ENCODE measurements at regions not wholly inside any gene's neighbourhood (a gene's known extent, or its start where the extent isn't known, plus 50 kb on each side); places are given as distances from the start of the nearest gene placed in this dataset.

DNA sequence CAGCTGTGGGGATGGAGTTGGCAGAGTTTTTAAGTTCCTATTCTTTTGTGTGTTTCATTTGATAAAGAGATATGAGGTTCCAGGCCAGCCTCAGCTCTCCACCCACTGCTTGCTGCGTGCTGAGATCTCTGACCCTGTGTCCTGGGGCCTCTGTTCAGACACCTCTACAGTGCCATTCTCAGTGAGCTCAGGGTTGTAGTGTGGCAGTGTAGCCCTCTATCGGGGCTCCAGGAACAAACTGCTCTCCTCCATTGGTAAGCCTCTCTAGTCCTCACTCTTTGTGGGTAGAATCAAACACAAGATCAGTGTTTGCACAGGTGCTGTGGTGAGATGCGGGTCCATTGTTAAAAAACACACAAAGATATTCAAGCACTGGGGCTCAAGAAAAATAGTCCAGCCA, 386.6 kb upstream of the RPS23 start (continued):
- TF ChIP-seq, protein P1, sequence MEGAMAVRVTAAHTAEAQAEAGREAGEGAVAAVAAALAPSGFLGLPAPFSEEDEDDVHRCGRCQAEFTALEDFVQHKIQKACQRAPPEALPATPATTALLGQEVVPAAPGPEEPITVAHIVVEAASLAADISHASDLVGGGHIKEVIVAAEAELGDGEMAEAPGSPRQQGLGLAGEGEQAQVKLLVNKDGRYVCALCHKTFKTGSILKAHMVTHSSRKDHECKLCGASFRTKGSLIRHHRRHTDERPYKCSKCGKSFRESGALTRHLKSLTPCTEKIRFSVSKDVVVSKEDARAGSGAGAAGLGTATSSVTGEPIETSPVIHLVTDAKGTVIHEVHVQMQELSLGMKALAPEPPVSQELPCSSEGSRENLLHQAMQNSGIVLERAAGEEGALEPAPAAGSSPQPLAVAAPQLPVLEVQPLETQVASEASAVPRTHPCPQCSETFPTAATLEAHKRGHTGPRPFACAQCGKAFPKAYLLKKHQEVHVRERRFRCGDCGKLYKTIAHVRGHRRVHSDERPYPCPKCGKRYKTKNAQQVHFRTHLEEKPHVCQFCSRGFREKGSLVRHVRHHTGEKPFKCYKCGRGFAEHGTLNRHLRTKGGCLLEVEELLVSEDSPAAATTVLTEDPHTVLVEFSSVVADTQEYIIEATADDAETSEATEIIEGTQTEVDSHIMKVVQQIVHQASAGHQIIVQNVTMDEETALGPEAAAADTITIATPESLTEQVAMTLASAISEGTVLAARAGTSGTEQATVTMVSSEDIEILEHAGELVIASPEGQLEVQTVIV (IDR thresholded peaks at IDR 0.05; ENCODE audit: borderline replicate concordance, partially characterized antibody) = no peak
- TF ChIP-seq, protein P2, sequence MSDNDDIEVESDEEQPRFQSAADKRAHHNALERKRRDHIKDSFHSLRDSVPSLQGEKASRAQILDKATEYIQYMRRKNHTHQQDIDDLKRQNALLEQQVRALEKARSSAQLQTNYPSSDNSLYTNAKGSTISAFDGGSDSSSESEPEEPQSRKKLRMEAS (IDR thresholded peaks at IDR 0.05; ENCODE audit: low read depth, low read length) = no peak
- no peak for TF ChIP-seq EGR1 (IDR thresholded peaks at IDR 0.05; ENCODE audit: borderline replicate concordance in 1 of 2, low read depth in 2 of 2, low read length in 2 of 2)
- no peak for TF ChIP-seq NR2F1 (conservative IDR thresholded peaks at IDR 0.05)

DNA sequence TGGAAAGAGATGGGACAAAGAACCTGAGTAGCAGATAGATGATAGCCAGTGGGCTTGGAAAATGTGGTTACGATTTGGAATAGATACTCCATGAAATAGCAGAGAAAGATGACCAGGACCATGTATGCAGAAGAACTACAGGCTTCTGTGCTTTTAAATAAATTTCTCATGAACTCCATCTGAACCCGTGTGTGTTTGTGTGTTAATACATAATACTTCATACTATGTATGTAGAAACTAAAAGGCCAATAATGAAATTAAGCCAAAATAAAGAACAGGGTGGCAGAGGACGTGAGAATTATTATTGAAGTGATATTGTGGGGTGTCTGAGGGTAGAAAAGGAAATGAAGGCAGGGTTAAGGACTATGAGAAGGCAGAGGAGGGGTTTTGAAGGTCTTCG, 385.1 kb upstream of the RPS23 start:
- intact Hi-C loops (cut with micrococcal nuclease; ENCODE audit: unreplicated experiment) = no loop called here
- H4K20me1 ChIP-seq (ENCODE audit: control insufficient read depth, insufficient read depth) = no peaks in the 10 kb centered on the region
- no peak for DNase-seq (ENCODE audit: low read depth, low spot score)
- no peak overlapping the region for H3K9ac ChIP-seq (ENCODE audit: control insufficient read depth, insufficient read depth, low read length)
- H3K4me2 ChIP-seq (ENCODE audit: control insufficient read depth, insufficient read depth) = no peak overlapping the region
- FAIRE-seq = no peak
- H3K4me1 ChIP-seq (ENCODE audit: control insufficient read depth, insufficient read depth, low read length) = no peaks in the 10 kb centered on the region
- no peaks in the 10 kb centered on the region for H3K79me2 ChIP-seq (ENCODE audit: control insufficient read depth, insufficient read depth, low read length)
- no peak overlapping the region for H3K27ac ChIP-seq (ENCODE audit: control insufficient read depth, insufficient read depth)
- H3K4me3 ChIP-seq = no peak overlapping the region
- in situ Hi-C loops (cut with MboI) = no loop called here
- RAD21 ChIA-PET (ENCODE audit: unreplicated experiment) = no interaction called here
- POLR2A ChIA-PET = interaction anchor here (0.6 kb wide), 1 partner anchor 481 kb away, joined by 4 read pairs; no protein-coding TSS in a partner anchor
- no peak for ATAC-seq
- BruUV-seq (replicated peaks) = no TSS peak
- WGBS (ENCODE audit: insufficient coverage, insufficient replicate concordance, low lambda C conversion rate, missing lambda C conversion rate) = 39% methylated on average over 4 of the region's 4 CpGs
- no peaks in the 10 kb centered on the region for H3K9me3 ChIP-seq (replicated peaks; ENCODE audit: control insufficient read depth, insufficient read depth, low read length)
- CTCF ChIA-PET = no interaction called here
- no peaks in the 10 kb centered on the region for H3K36me3 ChIP-seq (ENCODE audit: control insufficient read depth in 2 of 2, insufficient read depth in 2 of 2, low read length in 1 of 2)
- SMC1A ChIA-PET (ENCODE audit: uncharacterized antibody, unreplicated experiment) = no interaction called here
- H2AFZ ChIP-seq (ENCODE audit: control insufficient read depth, low read depth, low read length) = no peak overlapping the region
- H3K27me3 ChIP-seq (replicated peaks in 1 of 2; ENCODE audit: control insufficient read depth in 2 of 2, insufficient read depth in 2 of 2, low read length in 1 of 2) = no peaks in the 10 kb centered on the region
- TF ChIP-seq TBL1XR1 (IDR thresholded peaks at IDR 0.05; ENCODE audit: low read depth, low read length) = no peak
- TF ChIP-seq, protein P3, sequence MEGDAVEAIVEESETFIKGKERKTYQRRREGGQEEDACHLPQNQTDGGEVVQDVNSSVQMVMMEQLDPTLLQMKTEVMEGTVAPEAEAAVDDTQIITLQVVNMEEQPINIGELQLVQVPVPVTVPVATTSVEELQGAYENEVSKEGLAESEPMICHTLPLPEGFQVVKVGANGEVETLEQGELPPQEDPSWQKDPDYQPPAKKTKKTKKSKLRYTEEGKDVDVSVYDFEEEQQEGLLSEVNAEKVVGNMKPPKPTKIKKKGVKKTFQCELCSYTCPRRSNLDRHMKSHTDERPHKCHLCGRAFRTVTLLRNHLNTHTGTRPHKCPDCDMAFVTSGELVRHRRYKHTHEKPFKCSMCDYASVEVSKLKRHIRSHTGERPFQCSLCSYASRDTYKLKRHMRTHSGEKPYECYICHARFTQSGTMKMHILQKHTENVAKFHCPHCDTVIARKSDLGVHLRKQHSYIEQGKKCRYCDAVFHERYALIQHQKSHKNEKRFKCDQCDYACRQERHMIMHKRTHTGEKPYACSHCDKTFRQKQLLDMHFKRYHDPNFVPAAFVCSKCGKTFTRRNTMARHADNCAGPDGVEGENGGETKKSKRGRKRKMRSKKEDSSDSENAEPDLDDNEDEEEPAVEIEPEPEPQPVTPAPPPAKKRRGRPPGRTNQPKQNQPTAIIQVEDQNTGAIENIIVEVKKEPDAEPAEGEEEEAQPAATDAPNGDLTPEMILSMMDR (IDR thresholded peaks at IDR 0.05 in 2 of 3, conservative IDR thresholded peaks at IDR 0.05 in 1 of 3; ENCODE audit: control insufficient read depth in 2 of 3, extremely low read depth in 1 of 3, insufficient read depth in 1 of 3, low read depth in 3 of 3, low read length in 3 of 3) = no peak
- no peak for TF ChIP-seq NR2C1 (IDR thresholded peaks at IDR 0.05)
- TF ChIP-seq MYC (IDR thresholded peaks at IDR 0.05; ENCODE audit: insufficient read depth, insufficient read length, insufficient replicate concordance, low read length, severe bottlenecking) = no peak
- TF ChIP-seq, protein P4, sequence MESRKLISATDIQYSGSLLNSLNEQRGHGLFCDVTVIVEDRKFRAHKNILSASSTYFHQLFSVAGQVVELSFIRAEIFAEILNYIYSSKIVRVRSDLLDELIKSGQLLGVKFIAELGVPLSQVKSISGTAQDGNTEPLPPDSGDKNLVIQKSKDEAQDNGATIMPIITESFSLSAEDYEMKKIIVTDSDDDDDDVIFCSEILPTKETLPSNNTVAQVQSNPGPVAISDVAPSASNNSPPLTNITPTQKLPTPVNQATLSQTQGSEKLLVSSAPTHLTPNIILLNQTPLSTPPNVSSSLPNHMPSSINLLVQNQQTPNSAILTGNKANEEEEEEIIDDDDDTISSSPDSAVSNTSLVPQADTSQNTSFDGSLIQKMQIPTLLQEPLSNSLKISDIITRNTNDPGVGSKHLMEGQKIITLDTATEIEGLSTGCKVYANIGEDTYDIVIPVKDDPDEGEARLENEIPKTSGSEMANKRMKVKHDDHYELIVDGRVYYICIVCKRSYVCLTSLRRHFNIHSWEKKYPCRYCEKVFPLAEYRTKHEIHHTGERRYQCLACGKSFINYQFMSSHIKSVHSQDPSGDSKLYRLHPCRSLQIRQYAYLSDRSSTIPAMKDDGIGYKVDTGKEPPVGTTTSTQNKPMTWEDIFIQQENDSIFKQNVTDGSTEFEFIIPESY (IDR thresholded peaks at IDR 0.05) = no peak
- TF ChIP-seq MYB (IDR thresholded peaks at IDR 0.05; ENCODE audit: borderline replicate concordance, low read depth, low read length) = no peak
- TF ChIP-seq, protein P5, sequence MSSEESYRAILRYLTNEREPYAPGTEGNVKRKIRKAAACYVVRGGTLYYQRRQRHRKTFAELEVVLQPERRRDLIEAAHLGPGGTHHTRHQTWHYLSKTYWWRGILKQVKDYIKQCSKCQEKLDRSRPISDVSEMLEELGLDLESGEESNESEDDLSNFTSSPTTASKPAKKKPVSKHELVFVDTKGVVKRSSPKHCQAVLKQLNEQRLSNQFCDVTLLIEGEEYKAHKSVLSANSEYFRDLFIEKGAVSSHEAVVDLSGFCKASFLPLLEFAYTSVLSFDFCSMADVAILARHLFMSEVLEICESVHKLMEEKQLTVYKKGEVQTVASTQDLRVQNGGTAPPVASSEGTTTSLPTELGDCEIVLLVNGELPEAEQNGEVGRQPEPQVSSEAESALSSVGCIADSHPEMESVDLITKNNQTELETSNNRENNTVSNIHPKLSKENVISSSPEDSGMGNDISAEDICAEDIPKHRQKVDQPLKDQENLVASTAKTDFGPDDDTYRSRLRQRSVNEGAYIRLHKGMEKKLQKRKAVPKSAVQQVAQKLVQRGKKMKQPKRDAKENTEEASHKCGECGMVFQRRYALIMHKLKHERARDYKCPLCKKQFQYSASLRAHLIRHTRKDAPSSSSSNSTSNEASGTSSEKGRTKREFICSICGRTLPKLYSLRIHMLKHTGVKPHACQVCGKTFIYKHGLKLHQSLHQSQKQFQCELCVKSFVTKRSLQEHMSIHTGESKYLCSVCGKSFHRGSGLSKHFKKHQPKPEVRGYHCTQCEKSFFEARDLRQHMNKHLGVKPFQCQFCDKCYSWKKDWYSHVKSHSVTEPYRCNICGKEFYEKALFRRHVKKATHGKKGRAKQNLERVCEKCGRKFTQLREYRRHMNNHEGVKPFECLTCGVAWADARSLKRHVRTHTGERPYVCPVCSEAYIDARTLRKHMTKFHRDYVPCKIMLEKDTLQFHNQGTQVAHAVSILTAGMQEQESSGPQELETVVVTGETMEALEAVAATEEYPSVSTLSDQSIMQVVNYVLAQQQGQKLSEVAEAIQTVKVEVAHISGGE (CRISPR knock-in tag; IDR thresholded peaks at IDR 0.05) = no peak
- TF ChIP-seq NR2F1 (conservative IDR thresholded peaks at IDR 0.05) = no peak

Measured in GM12878 (cell line).